Prostate gland (tissue), 2 donors: ENCODE measurements at regions not wholly inside any gene's neighbourhood (a gene's known extent, or its start where the extent isn't known, plus 50 kb on each side); places are given as distances from the start of the nearest gene placed in this dataset.

Experiments
- DNase-seq: peaks from one replicate; pipeline ENCODE4 v3.0.0-alpha.2; 2019; ENCODE audit warnings: low spot score
- H3K27ac ChIP-seq, 2 donors: fragments of 200-600 bp; sonication (generic); 2 replicates each; pipeline ENCODE4 v1.5.1; 2017 to 2019
- H3K27me3 ChIP-seq: fragments of 200-600 bp; sonication (generic); replicated peaks from 2 replicates; pipeline ENCODE4 v1.5.1; 2019; ENCODE audit not compliant: insufficient read depth
- H3K36me3 ChIP-seq, 2 donors: fragments of 200-600 bp; sonication (generic); 1 replicate in 1 of 2; 2 replicates in 1 of 2; pipeline versions ENCODE4 v1.5.1 to v1.8.1; 2017 to 2019
- H3K4me1 ChIP-seq: fragments of 200-600 bp; sonication (generic); replicated peaks from 2 replicates; pipeline ENCODE4 v1.5.1; 2019
- H3K4me3 ChIP-seq, 2 donors: fragments of 200-600 bp; sonication (generic); 2 replicates each; pipeline ENCODE4 v1.5.1; 2017 to 2019
- H3K9me3 ChIP-seq: fragments of 200-600 bp; sonication (generic); 2 replicates; pipeline ENCODE4 v1.5.1; 2017
- POLR2A ChIP-seq: fragments of 450-650 bp; IDR thresholded peaks from one replicate; pipeline ENCODE4 v1.6.1; 2016; ENCODE audit warnings: antibody characterized with exemption, mild to moderate bottlenecking
- POLR2AphosphoS5 ChIP-seq: sonication (generic); formaldehyde crosslinking; IDR thresholded peaks from one replicate; pipeline ENCODE4 v1.6.1; 2017; ENCODE audit warnings: antibody characterized with exemption
- WGBS: methylation state at CpG from one replicate; pipeline ENCODE4 v1.1.5; 2018; 5-methylcytosine and 5-hydroxymethylcytosine counted together
- intact Hi-C: fragments of 100-400 bp; cut with DNase I; formaldehyde crosslinking; loops from one replicate; pipeline ENCODE4 v1.14.2; 2022
- TF ChIP-seq, protein P1 (sequence below), 4 experiments: fragments of 200-600 bp in 2 of 4; fragments of 450-650 bp in 2 of 4; sonication (generic) in 2 of 4; IDR thresholded peaks; 1 replicate in 3 of 4; 2 replicates in 1 of 4; pipeline ENCODE4 v1.5.1; 2016 to 2019; ENCODE audit warnings: antibody characterized with exemption in 4 of 4, mild to moderate bottlenecking in 2 of 4, moderate library complexity in 2 of 4

DNA sequence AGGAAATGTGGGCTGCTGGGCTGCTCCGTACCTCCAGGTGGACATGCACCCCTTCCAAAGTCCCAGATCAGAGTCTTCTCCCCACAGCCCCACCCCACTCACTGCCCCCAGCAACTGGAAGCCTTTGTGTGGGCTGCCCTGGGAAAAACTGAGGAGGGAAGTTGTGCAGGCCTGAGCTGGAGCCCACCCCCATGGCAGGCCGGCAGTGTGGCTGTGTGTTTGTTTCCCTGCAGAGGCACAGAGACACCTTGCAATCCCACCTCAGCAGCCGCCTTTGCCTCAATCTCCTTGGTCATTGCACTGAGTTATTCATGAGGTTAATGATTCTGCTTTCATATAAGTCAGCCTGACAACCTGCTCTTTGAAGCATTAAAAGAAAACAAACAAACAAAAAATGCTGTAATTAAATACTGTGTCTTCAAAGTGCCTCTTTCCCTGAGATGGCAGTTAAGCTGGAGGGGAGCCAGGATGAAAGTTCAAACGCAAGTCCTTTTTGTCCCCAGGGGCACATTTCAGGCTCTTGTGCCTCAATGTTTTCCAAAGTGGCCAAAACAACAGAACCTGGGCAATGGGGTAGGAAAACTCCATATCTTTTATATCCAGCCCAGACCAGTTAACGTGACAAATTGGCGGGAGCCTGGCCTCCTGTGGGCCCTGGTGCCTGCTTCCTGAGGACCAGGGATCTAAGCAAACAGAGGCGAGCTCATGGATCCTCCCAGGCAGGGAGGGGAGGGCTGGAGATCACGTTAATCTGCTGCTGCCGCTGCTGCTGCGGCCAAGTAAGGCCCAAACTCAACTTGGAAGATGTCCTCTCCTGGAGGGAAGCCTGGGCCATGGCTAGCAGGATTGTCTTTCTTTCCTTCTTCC lies 51.9 kb upstream of the TSPAN11 start:
- H3K4me3 ChIP-seq: no peak overlapping the region
- DNase-seq: no peak
- H3K9me3 ChIP-seq: no peaks in the 10 kb centered on the region
- no peaks in the 10 kb centered on the region for H3K4me1 ChIP-seq
- no peak overlapping the region for H3K27ac ChIP-seq
- intact Hi-C loops: no loop called here
- H3K27me3 ChIP-seq: no peaks in the 10 kb centered on the region
- WGBS: 34% methylated on average over 10 of the region's 10 CpGs
- TF ChIP-seq, protein P1, sequence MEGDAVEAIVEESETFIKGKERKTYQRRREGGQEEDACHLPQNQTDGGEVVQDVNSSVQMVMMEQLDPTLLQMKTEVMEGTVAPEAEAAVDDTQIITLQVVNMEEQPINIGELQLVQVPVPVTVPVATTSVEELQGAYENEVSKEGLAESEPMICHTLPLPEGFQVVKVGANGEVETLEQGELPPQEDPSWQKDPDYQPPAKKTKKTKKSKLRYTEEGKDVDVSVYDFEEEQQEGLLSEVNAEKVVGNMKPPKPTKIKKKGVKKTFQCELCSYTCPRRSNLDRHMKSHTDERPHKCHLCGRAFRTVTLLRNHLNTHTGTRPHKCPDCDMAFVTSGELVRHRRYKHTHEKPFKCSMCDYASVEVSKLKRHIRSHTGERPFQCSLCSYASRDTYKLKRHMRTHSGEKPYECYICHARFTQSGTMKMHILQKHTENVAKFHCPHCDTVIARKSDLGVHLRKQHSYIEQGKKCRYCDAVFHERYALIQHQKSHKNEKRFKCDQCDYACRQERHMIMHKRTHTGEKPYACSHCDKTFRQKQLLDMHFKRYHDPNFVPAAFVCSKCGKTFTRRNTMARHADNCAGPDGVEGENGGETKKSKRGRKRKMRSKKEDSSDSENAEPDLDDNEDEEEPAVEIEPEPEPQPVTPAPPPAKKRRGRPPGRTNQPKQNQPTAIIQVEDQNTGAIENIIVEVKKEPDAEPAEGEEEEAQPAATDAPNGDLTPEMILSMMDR (IDR thresholded peaks at IDR 0.05): no peak
- TF ChIP-seq POLR2AphosphoS5: no peak
- no peak for TF ChIP-seq POLR2A
- no peaks in the 10 kb centered on the region for H3K36me3 ChIP-seq

DNA sequence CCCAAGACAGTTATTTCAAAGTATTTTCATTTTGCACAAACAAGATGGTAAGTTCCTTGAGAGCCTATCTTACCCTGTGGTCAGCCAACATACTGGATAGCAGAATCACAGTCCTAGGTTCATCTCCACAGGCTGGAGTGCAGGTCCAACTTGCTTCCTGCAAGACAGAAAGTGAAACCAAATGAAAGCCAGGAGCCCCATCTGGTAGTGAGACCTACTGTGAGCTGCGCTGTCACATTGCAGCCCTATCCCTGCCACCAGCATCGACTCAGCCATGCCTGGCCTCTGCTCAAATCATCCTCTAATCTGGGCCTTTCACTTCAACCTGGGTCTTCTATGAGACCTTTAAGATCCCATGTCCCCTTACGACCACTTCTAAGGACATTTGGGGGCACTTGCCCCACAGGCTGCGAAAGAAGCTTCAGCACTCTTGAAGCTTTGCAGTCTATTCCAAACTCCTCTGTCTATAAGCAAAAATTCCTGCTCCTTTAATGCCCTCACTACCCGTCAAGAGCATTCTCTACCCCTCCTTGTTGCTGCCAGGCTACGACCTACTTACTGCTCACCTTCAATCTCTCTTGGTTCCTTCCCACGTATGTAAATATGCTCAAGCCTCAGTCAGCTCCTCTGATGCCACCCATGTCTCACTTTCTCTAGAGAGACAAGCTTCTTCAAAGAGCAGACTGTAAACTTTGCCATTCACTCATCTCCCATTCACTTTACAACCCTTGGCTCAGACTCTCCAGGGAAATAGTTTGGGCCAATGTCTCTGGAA lies 55.9 kb upstream of the TSPAN11 start:
- no peaks in the 10 kb centered on the region for H3K27me3 ChIP-seq
- 85% methylated on average over 7 of the region's 7 CpGs for WGBS

DNA sequence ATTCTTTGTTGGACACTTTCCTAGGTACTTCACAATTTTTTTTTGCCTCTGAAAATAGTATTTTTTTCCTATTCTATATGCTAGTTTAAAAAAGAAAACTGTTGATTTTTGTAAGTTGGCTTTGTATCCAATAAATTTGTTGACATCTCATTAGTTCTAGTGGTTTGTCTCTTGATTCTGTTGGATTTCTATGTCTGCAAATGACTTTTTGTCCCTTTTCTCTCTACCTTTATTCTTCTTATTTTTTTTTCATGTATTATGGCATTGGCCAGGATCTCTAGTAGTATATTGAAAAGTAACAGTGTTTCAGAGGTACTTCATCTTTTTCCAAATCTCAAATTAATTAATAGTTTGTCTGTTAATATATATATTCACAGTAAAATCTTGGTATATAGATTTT lies 59.1 kb upstream of the TSPAN11 start:
- intact Hi-C loops: no loop called here

More for the DNA sequence above, 55.9 kb upstream of the TSPAN11 start:
- no peaks in the 10 kb centered on the region for H3K36me3 ChIP-seq
- no peaks in the 10 kb centered on the region for H3K9me3 ChIP-seq
- intact Hi-C loops: no loop called here
- H3K4me3 ChIP-seq: no peak overlapping the region
- H3K4me1 ChIP-seq: no peaks in the 10 kb centered on the region
- no peak overlapping the region for H3K27ac ChIP-seq
- TF ChIP-seq POLR2A (no peak), POLR2AphosphoS5 (no peak)
- no peak for DNase-seq

DNA sequence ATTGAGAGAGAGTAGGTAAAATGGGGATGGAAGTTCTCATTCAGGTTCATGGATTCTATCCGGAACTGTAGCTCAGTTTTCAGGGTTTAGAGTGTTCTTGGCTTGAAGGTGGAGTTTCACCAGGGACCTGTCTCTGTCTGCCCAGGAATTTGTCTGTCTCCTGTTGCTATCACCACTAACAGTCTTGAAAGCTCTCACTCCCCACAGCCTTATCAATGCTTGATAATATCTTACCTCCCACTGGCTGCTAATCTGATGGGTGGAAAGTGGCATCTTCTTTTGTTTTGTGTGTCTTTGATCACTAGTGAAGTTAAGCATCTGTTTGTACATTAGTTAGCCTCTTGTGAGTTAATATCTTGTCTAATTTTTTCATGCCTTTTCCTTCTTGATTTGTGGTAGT lies 60.3 kb upstream of the TSPAN11 start:
- TF ChIP-seq POLR2A (no peak), POLR2AphosphoS5 (no peak)
- TF ChIP-seq, protein P1 (IDR thresholded peaks at IDR 0.05): no peak
- intact Hi-C loops: no loop called here
- H3K36me3 ChIP-seq: no peaks in the 10 kb centered on the region
- no peaks in the 10 kb centered on the region for H3K27me3 ChIP-seq
- no peaks in the 10 kb centered on the region for H3K9me3 ChIP-seq
- no peaks in the 10 kb centered on the region for H3K4me1 ChIP-seq
- WGBS: 89% methylated on average over 1 of the region's 1 CpG
- no peak overlapping the region for H3K4me3 ChIP-seq
- H3K27ac ChIP-seq: no peak overlapping the region
- DNase-seq: no peak

More for the DNA sequence above, 59.1 kb upstream of the TSPAN11 start:
- Histone ChIP-seq H3K27ac (no peak overlapping the region), H3K4me1 (no peaks in the 10 kb centered on the region), H3K9me3 (no peaks in the 10 kb centered on the region), H3K4me3 (no peak overlapping the region), H3K36me3 (no peaks in the 10 kb centered on the region), H3K27me3 (no peaks in the 10 kb centered on the region)
- no peak for DNase-seq
- no peak for TF ChIP-seq POLR2AphosphoS5
- TF ChIP-seq, protein P1 (IDR thresholded peaks at IDR 0.05): no peak
- TF ChIP-seq POLR2A: no peak

DNA sequence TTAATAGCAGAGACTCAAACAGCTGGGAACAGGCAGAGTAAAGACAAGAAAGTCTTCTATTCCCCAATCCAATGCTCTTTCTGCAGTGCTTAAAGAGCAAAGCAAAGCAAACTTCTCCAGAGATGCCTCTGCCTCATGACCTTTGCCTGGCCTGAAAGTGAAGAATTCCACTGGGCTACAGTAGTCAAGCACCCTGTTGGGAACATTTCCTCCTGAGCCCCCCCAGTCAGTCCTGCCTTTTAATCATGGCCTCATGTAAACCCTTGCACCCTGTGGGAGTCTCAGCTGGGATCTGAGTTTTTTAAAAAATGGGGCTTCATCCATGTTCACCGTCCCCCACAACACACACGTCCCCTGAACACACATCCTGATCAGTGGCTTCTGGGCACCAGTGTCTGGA lies 62.7 kb upstream of the TSPAN11 start:
- TF ChIP-seq POLR2A (no peak), POLR2AphosphoS5 (no peak)
- TF ChIP-seq, protein P1 (IDR thresholded peaks at IDR 0.05): no peak

More for the DNA sequence above, 62.7 kb upstream of the TSPAN11 start:
- H3K9me3 ChIP-seq: no peaks in the 10 kb centered on the region
- no peak overlapping the region for H3K4me3 ChIP-seq
- H3K4me1 ChIP-seq: no peaks in the 10 kb centered on the region
- DNase-seq: no peak
- no peaks in the 10 kb centered on the region for H3K36me3 ChIP-seq
- intact Hi-C loops: no loop called here
- no peaks in the 10 kb centered on the region for H3K27me3 ChIP-seq
- WGBS: 84% methylated on average over 2 of the region's 2 CpGs
- no peak overlapping the region for H3K27ac ChIP-seq
